Sciatic nerve (tissue), 2 donors: ENCODE measurements at regions not wholly inside any gene's neighbourhood (a gene's known extent, or its start where the extent isn't known, plus 50 kb on each side); places are given as distances from the start of the nearest gene placed in this dataset.

Experiments
- ATAC-seq: fragments of 200-7000 bp; cut with Tn5 transposase; one replicate; pipeline ENCODE4 v1.9.1; 2020; ENCODE audit warnings: mild to moderate bottlenecking, moderate library complexity
- DNase-seq: peaks from one replicate; pipeline ENCODE4 v3.0.0-alpha.2; 2020; ENCODE audit warnings: low spot score
- intact Hi-C: fragments of 100-400 bp; cut with DNase I; formaldehyde crosslinking; loops from one replicate; pipeline ENCODE4 v1.14.2; 2022
- donor health status: DM: no; HTN: no; CAD: no.
- donor health status: DM: no; HTN: no; CAD: no.

GRCh38 chr13:65864039-65864438 lies 1366.1 kb downstream of the PCDH9 start:
- intact Hi-C loops = no loop called here
- DNase-seq = no peak
- no peak for ATAC-seq

- no peak for DNase-seq
- intact Hi-C loops = no loop called here
- ATAC-seq = no peak
Observed at GRCh38 chr13:65860306-65860705, 1369.8 kb downstream of the PCDH9 start.

DNA sequence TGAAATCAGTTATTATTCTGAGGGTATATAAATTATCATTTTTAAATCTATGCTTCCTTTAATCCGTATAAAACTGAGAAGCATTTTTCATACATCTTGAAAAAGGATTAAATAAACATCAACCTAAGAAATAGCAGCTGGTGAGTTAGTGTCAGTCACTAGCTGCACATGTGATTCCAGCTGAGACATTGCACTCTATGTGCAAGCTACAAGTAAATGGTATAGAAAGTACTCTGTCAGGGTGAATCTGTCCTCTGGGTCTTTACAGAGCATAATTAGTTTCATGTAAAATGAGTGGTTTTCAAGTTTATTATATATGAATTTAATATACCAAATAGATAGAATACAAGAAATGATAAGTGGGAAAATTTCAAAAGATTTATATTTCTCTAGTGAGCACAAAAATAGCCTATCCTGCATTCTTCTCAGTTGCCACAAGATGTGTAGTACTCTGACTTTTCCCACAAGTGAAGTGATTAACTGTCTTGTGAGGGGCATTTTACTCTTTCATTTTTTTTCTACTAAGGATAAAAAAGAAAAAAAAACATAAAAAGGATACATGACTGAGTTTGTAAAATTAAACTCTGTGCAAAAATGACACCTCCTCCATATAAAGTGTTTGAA lies 1372.1 kb downstream of the PCDH9 start:
- intact Hi-C loops = no loop called here
- ATAC-seq (no peak), DNase-seq (no peak)

- ATAC-seq (no peak), DNase-seq (no peak)
- intact Hi-C loops = no loop called here
Observed at GRCh38 chr13:65856431-65856830, 1373.7 kb downstream of the PCDH9 start.

GRCh38 chr13:65855242-65855805 lies 1374.8 kb downstream of the PCDH9 start:
- ATAC-seq (no peak), DNase-seq (no peak)
- intact Hi-C loops = no loop called here

DNA sequence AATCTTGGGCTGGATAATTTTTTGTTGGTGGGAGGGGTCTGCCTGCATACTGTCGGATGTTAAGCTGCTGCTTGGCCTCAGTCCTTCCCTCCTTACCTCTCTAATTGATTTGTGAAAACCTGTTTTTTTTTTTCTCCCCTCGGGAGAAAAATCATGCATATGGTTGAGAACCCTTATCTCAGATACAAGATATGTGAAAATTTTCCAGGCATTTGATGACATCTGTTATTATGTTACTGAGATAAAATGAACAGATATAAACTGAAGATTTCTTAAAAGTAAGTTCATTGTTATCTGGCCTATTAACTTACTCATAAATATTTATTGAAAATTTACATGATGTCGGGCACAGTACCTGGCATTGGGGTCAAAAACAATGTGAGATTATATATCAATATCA lies 1375.7 kb downstream of the PCDH9 start:
- intact Hi-C loops = no loop called here
- ATAC-seq = no peak
- DNase-seq = no peak

- DNase-seq (no peak), ATAC-seq (no peak)
- intact Hi-C loops = no loop called here
Observed at GRCh38 chr13:65844266-65844841, 1385.8 kb downstream of the PCDH9 start.

DNA sequence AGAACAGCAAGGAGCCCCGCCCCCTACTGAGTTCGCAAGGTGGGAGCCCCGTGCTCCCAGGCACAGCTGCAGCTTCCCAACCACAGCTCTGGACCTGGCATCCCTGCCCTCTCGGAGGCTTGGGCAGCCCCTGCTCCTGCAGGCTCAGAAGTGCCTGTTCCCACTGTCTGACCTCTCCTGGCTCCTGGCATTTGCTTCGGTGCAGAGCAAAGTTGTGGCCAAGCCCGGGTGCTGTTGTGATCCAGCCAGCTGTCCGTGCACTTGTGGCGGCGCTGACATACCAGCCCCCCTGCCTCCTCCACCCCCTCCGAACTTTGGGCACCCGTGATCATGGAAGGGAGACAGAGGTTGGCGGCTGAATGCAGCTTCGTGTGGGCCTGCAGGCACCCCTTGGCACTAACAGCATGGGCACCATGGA lies 1386.8 kb downstream of the PCDH9 start:
- DNase-seq (no peak), ATAC-seq (no peak)
- intact Hi-C loops = no loop called here

- DNase-seq = no peak
- no peak for ATAC-seq
- intact Hi-C loops = no loop called here
Observed at GRCh38 chr13:65841156-65841555, 1389.0 kb downstream of the PCDH9 start.

- no peak for ATAC-seq
- intact Hi-C loops = no loop called here
- DNase-seq = no peak
Observed at GRCh38 chr13:65836066-65836465, 1394.1 kb downstream of the PCDH9 start.

DNA sequence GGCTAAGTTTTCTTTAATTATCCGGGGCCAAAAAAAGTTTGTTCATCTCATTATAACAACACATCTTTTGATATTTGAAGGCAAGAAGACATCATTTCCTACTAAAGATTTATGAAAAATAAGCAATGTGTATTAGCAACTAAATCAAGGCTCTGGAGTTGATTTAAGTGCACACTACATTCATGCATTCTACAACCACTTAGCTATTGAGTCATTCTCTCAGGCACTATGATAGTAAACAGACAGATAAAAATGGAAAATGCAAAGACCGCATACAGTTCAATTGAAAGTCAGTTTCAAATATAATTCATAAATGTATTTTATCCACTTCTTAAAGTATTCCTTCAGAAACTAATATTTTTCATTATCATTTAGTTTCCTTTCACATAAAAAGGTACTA lies 1395.2 kb downstream of the PCDH9 start:
- intact Hi-C loops = no loop called here
- ATAC-seq (no peak), DNase-seq (no peak)

DNA sequence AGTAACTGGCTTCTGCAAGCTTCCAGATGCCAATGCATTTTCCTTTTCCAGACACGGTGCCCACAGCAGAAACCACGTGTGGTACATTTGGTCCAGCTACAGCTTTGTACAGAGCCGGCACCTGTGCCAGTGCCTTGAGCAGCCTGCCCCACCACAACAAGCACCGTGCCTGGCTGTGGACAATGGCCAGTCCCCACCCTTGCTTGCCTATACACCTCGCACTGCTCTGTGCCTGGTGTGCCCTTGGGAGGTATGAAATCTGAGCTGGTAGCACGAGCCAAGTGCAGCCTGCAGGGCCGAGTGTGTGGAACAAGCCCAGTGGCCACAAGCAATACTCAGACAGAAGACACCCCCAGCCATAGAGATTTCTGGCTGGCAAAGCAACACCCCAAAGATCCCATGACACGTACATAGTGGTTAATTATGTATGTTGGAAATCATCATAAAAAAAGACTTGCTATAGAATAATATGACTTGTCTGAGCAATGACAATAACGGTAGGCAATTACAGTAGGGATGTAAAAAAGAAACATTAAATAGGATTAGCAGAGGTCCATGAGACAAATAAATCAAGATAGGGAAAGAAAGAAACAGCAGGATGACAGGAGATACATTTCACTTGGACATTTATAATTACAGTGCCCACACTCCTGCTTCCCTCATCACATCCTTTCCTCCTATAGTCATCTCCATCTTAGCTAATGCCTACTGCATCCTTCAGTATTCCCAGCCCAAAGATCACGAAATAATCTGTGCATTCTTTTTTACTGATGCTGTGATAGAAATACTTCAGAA lies 1399.5 kb downstream of the PCDH9 start:
- DNase-seq = no peak
- intact Hi-C loops = no loop called here
- ATAC-seq = no peak

GRCh38 chr13:65829241-65830008 lies 1400.7 kb downstream of the PCDH9 start:
- intact Hi-C loops = no loop called here
- ATAC-seq = peak; percentile 30
- DNase-seq = no peak

DNA sequence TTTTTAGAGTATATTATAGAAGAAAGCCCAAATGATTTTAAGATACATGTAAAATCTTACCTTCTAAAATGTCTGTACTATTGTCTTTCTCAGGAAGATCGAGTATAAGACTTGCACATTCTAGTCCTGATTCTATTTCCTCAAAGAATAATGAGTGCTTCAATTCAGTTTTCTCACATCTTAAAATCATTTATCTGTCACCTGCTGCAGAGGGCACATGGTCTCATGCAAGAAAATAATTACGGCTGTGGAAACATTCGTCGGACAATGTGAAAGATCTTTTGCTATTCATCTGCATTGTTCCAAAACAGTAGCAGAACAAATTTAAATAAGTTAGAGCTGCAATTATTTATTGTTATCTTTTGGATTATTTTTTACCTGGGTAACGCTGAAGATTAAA lies 1403.5 kb downstream of the PCDH9 start:
- intact Hi-C loops = no loop called here
- ATAC-seq = no peak
- DNase-seq = no peak

DNA sequence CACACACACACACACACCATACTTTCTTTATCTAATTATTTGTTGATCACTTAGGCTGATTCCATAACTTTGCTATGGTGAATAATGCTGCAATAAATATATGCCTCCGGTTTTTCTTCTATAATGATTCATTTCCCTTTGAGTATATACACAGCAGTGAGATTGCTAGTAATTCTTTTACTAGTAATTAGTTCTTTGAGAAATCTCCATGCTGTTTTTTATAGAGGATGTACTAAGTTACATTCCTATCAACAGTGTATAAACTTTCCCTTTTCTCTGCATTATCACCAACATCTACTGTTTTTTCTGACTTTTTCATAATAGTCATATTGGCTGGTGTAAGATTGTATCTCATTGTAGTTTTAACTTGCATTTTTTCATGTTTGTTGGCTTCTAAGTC lies 1405.1 kb downstream of the PCDH9 start:
- DNase-seq (no peak), ATAC-seq (no peak)
- intact Hi-C loops = no loop called here

DNA sequence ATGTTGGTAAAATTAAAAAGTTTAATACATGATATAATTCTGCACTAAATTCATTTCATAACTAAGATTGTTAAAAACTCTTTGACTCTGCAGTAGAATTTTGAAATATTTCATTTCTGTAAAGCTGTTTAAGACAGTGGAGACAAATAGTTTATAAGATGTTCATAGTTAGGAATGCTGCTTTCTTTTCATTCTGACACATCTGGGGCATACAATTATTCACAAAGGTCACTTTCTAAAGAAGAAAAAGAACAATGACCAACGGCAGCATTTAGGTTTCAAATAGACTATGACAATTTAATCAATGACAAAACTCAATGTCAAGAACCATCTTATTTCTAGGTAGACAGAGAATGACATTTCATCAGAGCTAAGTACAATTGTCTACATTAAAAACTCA lies 1422.1 kb downstream of the PCDH9 start:
- intact Hi-C loops = no loop called here
- ATAC-seq = no peak
- DNase-seq = no peak

GRCh38 chr13:65803530-65804392 lies 1426.4 kb downstream of the PCDH9 start:
- no peak for DNase-seq
- ATAC-seq = no peak
- intact Hi-C loops = no loop called here

DNA sequence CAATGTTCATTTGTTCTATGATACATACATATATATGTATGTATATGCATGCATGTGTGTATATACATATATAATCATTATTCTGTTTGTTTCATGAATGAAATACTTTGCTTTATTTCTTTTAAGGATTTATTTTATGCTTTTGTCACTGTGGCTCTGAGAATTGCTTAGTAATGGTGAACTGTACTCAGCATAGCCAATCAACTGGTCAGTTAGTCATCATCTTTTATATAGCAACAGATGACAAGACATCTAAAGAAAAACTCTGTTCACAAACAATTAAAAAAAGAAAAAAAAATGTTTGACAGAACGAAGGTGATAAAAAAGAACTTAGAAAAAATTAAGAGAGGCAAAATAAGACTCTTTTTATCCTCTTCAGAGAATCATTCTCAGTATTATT lies 1440.3 kb downstream of the PCDH9 start:
- no peak for ATAC-seq
- no peak for DNase-seq
- intact Hi-C loops = no loop called here

DNA sequence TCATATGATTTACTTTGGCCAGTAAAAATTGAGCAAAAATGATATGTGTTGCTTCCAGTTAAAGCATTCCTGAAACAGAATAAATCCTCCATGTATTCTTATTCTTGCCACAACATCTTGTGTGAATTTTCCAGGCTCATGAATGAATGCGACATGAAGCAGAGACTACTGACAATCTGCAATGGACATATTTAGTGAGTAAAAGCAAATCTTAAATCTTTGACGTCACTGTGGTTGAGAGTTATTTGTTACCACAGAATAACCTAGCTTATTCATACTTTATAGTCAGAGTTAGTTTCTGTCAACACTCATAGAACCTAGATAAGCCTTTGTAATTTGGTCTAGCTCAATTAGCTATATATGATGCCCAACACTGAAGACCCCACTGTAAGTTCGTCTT lies 1443.1 kb downstream of the PCDH9 start:
- intact Hi-C loops = no loop called here
- ATAC-seq (no peak), DNase-seq (no peak)
